NCI-H446 (cell line): ENCODE measurements at regions not wholly inside any gene's neighbourhood (a gene's known extent, or its start where the extent isn't known, plus 50 kb on each side); places are given as distances from the start of the nearest gene placed in this dataset.
A peak's percentile ranks its signal among the peaks of the same experiment; 100 is the strongest.
"Not testable (repeated sequence)": the region's sequence is repeated elsewhere in the genome, so short reads cannot be mapped to it uniquely, and the experiment has no call there.

Experiments used
- DNase-seq, 2 experiments: peaks; one replicate each; lab custom pipeline; 2025; lab: John Stamatoyannopoulos, UW

DNA sequence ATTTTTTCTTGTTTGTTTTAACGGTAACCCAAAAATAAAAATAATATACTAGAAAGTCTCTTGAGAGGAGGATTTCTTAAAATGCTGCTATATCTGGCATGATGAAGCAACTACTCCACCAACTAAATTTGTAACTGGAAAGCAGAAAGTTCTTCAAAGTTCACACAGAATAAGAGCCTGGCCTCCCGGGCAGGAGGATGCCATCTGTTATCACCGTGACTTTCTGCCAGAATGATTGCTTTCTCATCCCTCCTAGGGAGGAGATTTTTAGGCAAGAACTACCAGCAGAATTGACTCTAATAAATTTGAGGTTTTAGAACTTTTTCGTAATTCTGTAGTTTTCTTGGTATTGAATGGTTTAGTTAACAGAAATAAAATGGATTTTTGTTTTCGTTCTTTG is 464.6 kb upstream of the ACTBL2 start:
- DNase-seq: peak; percentile 6 to 43

DNA sequence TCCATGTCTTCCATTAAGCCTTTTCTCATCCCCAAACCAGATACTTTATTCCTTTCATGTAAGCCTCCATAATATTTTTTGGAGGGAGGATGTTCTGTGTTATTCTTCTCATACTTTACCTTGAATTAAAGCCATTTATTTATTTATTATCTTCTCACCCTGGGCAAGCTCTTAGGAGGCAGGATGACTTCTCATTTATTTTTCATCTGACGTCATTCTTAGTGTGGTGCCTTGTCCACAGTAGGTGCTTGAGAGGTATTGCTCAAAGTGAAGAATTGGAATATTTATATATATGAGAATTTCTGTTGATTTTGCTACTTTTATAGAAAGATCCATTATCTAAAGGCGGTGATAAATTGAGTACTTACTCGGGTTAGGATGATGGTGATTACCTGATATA is 458.3 kb upstream of the ACTBL2 start:
- DNase-seq: no peak

DNA sequence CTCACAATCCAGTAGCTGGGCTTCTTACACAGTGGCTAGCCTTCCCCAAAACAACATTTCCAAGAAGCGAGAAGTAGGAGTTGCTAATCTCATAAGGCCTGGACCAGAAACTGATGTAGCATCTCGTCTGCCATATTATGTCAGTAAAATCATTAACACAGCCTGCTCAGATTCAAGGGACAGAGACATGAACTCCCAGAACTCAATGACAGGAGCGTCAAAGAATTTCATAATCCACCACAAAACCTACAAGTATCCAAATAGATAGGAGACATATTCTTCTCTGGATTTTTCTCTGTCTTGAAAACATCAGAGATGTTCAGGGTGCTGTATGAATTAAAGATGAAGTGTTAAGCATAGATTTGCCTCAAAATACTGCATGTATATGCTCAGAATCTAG is 457.6 kb upstream of the ACTBL2 start:
- DNase-seq: no peak

DNA sequence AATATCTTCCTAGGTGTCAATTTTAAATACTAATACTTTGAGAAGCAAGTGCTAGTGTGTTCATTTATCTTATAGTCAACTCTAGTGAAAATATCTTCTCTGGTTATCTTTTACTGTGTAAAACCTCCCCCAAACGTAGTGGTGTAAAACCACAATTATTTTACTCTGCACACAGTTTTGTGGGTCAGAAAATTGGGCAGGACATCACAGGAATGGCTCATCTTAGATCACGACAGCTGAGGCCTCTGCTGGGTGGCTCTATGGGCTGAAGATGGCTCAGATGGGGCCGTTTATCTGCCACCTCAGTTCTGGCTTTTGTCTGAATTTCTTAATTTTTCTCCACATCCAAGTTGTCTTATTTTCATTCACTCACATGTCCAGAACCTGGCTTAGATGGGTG is 457.2 kb upstream of the ACTBL2 start:
- no peak for DNase-seq

DNA sequence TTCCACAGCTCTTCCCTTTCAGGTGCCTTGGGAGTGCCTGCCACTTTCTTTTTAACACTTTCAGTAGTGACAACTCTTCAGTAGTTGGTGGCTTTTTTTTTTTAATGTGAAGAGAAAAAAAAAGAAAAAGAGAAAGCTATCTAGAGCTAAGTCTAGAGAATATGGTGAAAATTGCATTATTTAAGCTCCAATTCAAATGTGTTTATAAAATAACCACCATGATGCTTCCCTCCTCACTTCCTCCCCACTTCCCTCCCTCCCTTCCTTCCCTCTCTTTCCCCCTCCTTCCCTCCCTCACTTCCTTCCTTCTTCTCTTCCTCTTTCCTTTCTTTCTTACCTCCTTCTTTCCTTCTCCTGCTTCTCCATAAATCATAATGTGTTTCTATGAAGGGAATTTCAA is 456.7 kb upstream of the ACTBL2 start:
- DNase-seq: no peak

DNA sequence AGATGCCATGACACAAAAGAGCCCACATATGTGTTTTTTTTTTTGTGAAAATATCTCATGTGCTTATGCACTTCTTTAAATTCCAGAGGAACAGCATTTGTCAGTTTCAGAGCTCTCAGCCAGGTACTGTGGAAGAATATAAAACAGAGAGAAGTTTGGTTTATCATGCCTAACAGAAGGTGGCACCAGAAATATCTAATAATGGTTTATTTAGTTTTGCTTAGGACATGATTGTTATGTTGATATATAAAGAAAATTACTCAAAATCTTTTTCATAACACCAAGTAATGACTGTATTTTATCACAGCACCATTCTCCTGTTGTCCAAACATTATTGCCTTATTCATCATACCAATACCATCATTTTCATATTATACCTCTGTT is 455.6 kb upstream of the ACTBL2 start:
- DNase-seq: no peak

DNA sequence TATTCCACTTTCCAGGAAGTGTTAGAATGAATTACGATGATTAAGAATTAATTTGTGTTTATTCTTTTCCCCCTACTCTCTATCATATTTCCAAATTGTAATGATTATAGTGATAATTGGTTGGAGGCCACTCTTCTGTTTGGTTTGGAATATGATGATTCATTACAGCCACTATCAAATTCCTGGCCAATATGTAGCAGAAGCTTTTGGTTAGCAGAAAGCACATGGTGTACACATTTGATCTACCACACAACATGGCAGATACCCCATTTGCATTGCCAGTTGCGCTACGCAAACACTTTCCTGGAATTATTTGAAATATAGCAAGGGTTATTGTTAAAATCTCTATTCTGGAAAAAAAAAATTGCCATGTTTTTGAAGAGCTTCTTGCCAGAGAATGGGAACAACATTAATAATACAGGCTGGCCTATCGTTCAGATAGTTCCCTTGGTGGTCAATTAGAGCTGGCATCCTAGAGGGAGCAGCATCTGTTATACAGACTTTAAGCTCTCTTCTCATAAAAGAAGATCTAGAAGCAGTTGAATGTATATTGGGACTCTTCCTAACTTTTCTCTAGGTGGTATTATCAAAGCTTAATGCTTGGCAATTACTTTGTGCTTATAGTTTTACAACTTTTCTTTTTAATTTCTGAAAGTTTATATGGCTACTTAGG is 455.0 kb upstream of the ACTBL2 start:
- peak; percentile 16 to 27 for DNase-seq

DNA sequence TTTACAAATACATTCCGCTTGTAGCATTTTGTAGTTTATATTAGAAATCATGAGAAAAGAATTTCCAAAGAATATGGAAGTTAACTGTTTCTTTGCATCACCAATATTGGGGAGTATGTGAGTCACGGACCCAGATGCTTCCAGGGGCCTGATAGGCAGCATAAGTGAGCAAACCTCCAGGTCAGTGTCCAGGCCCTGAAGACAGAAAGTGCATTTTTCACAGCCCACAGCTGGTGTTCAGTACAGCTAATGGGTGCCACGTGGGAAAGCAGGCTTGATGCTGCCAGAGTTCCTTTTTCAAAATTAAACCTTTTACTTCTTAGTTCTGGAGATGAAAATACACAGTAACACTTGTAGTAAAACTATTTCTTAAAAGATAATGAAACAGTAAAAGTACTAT is 454.4 kb upstream of the ACTBL2 start:
- no peak for DNase-seq

DNA sequence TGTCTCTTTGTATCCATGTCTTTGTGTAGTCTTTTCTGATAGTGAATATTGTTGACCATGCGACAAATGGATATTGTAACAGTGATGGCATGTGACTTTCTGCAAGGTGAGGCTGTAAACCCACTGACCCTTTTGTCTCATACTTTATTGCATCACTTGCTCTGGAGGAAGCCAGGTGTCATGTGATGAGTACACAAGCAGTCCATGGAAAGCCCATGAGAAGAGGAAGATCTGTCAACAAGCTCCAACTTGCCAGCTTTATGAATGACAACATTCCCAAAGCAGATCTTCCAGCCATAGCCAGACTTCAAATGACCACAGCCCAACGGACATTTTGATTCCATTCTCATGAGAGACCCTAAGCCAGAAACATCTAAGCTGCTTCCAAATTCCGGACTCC is 450.1 kb upstream of the ACTBL2 start:
- no peak for DNase-seq

DNA sequence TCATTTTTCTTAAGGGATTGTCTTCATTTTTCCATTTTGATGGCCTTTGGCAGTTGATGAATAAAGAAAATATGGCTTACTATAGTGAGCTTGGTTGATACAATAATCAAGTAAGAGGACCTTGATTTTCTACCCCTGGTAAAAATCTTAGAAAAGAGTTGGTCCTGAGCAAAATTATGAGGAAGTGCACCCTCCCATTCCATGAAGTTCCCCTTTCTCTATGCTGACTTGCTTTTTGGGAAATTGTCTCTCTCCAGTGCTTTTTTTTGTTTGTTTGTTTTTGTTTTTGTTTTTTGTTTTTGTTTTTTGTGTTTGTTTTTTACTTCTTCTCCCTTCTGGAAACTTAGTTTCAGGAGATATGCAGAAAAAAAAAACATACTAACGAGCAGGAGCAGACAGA is 449.2 kb upstream of the ACTBL2 start:
- DNase-seq: no peak

DNA sequence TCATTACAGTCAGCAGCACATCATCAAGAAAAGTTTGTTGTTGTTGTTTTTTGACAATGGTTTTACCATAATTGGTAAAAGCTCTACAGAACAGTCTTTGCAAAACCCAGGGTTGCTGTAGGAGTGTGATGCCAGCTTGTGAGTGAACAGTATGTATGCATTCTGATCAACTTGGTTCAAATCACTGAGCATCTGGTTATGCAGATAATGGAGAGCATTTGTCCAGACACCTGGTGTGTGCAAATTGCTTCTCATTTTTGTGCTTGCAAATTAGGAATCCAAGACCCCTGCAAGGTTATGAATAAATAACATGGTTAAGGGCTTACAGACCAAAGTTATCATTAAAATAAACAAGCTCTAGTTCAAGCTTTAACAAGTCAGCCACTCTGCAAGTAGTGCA is 448.7 kb upstream of the ACTBL2 start:
- DNase-seq: no peak

DNA sequence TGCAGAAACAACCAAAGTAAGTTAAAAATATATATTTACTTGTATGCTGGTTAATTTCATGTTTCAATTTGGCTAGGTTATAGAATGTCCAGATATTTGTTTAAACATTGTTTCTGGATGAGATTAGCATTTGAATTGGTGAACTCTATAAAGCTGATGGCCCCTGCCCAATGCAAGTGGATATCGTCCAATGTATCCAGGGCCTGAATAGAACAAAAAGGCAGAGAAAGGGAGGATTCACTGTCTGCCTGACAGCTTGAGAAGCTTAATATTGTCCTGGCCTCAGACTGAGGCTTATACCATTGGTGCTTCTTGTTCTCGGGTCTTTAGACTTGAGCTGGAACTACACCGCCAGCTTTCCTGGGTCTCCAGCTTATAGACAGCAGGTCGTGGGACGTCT is 446.7 kb upstream of the ACTBL2 start:
- DNase-seq: no peak

DNA sequence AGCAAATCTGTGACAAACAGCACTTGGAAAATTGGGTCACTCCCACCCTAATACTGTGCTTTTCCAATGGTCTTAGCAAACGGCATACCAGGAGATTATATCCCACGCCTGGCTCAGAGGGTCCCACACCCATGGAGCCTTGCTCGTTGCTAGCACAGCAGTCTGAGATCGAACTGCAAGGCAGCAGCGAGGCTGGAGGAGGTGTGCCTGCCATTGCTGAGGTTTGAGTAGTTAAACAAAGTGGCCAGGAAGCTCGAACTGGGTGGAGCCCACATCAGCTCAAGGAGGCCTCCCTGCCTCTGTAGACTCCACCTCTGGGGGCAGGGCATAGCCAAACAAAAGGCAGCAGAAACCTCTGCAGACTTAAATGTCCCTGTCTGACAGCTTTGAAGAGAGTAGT is 440.5 kb upstream of the ACTBL2 start:
- not testable (repeated sequence) for DNase-seq

DNA sequence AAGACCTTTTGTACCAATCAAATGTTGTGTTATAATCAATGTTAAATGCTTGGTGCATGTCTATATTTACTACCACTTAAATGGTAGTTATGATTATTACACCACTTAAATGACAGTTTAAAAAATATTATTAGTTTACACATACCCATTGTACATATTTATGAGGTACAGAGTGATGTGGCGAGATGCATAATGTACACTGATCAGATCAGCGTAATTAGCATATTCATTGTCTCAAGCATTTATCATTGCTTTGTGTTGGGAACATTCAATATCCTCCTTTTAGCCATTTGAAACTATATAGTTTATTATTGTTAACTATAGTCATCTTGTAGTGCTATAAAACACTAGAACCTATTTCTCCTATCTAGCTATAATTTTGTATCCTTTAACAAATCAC is 434.4 kb upstream of the ACTBL2 start:
- DNase-seq: no peak

DNA sequence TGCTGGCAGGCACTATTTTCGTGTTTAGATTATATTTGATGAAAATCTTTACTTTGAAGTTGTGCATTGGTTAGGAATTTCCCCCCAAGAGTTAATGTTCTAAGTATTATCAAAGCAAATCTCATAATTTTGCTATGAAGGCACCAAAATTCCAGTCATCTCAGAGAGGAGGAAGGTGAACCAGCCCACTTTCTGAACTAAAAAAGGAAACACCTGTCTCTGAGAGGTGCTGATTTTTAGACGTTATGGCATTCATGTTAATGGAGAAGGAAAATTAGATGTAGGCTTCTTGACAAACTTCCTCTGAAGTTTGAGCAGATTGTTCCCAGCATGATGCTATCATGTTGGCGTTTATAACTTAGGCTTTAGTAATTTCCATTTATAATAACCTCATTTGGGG is 432.9 kb upstream of the ACTBL2 start:
- DNase-seq: no peak

DNA sequence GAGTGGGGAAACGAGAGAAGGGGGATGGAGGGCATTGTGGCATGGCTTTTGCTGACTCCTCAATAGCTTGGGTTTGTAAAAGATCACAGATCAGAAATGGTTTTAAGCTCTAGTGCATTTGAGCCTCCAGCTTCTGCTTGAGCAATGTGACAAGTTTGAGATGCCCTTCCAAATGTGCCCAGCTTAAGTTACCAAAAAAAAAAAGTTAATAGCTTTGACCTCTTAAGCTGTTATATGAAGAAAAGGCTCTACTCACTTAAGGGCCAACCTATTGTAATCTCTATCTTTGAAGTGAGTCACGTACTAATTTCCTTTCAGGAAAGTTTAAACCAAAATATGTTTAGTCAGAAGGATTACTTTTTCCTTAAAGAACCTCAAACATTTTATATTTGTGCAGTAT is 428.8 kb upstream of the ACTBL2 start:
- no peak for DNase-seq

DNA sequence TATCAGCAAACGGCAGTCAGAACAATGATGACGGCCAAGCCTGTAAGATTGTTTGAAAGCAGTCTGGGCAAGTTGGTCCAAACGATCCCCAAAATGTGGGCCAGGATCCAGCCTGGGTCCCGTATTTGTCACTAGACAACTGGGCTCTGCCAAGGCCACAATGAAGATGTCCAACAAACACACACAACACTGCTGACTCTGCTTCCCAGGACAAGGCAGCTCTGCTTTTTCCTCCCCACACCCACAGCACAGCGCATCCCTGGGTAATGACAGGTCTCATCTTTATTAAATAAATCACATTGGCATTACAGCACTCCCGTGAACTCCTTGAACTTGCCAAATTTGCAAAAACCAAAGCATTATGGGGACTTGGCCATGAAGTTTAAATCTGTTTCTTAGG is 424.1 kb upstream of the ACTBL2 start:
- no peak for DNase-seq

DNA sequence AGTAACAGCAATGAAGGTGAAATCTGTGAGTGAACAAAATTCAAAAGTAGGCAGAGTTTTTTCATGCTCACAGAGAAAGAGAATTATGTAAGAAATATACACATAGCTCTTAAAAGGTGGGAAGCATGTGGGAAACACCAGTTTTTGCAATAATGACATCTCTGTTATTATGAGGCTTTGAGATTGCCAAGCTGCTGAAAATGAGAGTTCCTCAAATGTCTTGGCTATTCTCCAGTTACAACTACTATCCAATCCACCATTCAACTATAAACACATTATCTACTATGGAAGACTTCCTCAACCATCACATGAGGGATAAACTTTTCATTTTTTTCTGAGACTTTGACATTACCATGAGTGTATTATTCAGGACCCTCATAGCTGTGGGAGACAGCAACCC is 420.8 kb upstream of the ACTBL2 start:
- no peak for DNase-seq

DNA sequence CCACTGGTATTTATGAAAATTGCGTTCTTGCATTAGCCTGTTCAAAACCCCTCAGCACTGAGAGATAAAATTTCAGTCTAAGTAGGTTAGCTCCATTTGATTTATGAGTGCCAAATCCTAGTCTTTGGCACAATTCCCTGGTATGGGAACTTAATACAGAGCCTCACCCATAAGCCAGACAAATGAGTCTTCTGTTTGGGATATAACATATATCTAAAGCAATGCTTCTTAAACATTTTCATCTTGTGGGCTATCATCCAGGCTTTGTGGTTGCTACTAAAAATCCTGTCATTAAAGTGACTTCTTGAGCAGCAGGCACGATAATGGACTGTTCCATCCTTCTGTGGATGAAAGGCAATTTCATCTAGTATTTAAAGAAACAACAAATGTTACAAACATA is 419.5 kb upstream of the ACTBL2 start:
- DNase-seq: peak in 1 of 2 experiments; percentile 10

DNA sequence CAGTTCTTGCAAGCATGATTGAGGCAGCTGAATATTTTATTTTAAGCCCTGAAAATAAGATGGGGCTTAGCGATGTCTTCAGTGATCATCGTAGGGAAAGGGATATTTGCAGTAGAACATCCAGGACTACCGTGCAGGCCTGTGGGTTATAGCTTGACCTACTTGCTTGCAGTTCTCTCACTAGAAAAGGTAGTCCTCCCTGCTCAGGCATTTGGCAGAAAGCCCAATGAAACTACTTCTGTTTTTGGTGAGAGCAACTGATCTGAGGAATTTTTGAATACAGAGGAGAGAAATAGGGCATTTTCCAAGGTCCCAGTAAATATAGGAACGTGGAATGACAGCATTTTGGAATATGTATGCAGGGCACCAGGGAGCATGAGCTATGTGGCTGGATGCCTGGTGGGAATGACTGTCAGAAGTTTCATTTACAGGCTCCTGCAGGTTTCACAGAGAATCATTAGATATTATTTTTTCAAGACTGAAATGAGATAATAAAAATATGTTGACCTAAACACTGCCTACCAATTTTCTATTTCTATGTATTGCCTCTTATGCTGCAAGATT is 417.9 kb upstream of the ACTBL2 start:
- DNase-seq: no peak

DNA sequence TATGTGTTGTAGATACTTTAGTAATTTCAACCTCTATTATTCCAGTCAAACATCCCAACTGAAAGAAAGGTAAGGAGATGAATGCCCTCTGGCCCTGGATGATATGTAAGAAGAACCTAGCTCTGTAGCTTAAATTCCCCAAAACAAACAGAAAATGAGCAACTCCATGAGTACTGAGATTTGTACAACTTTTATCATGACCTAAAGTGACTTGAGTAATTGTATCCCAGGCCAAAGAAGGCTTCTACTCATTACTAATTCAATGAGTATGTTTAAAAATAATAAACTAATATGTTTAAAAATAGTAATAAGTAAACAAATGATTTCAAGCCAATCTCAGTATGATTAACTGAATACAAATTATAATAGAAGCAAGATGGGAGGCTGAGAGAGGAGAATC is 414.0 kb upstream of the ACTBL2 start:
- DNase-seq: no peak

DNA sequence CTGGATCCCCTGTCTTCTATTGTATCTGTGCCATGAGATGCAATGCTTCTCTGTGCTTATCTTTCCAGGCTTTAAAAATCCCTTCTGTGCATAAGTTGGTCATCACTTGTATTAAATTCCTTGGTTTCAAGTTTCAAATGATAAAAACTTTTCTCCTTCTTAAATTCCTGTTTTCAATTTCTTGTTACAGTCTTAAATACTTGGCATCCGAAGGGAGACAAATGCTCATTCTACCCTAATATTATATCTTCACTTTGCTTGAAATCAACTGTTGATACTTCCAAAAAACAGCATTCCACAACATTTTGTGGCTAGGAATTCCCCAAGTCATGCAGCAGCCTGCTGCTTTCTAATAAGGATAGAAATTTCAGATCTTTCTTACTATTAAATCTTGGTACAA is 413.2 kb upstream of the ACTBL2 start:
- no peak for DNase-seq

DNA sequence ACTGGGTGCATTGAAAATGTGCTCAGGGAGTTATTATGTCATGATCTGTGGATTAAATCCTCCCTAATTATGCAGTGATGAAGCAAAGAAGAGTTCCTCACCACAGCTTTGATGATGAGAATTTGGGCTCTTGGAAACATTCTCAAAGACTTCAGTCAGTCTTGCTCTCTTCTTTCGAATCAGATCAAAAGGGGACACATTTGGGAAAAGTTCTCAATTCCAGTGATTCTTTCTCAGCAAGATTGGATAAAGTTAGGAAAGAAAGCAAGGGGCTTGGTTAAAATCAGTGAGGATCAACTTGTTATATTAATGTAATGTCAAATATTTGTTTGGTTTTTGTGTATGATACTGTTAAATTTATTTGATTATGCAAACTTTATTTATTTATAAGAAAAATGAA is 411.3 kb upstream of the ACTBL2 start:
- no peak for DNase-seq

DNA sequence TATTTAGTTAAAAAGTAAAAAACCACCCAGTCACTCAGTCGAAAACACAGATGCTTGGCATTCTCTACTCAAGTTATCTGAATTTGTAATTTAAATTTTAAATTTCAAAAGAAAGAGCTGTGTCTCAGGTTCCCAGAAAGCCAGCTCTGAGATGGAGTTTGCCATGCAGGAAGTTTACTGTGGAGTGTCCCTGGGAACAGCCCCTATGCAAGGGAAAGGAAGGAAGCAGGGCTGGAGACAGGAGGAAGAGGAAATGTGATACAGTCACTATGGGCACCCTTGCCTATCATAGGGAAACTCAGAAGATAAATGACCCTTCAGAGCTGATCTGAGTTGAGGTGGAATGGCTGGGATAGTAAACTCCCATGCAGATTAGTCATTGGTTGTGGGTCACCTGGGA is 408.8 kb upstream of the ACTBL2 start:
- no peak for DNase-seq

DNA sequence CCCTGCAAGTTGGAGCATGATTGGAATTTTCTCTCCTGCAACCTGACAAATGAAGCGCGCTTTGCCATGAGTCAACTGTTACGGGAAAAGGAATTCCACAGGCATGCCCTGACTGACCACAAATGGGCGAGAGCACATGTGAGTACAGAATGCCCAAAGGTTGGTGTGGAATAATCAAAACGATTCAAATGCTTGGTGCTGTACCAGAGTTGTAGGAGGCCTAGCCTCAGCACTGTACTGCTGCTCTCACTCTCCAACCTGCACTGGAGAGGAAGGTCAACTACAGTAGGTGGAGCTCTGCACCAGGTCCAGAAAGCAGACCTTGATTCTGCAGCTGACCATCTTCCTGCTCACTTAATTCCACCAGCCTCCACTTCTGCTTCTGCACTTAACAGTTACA is 406.9 kb upstream of the ACTBL2 start:
- DNase-seq: no peak
